ENCODE measurements at regions not wholly inside any gene's neighbourhood (a gene's known extent, or its start where the extent isn't known, plus 50 kb on each side); places are given as distances from the start of the nearest gene placed in this dataset.

- Histone ChIP-seq H3K27me3 (peaks cover 0 to 43% (median 0%) of the 10 kb centered on the region in 3 donors), H3K36me3 (no peaks in the 10 kb centered on the region), H3K9me3 (no peaks in the 10 kb centered on the region), H3K4me3 (no peak overlapping the region), H3K4me1 (no peaks in the 10 kb centered on the region), H3K27ac (no peak overlapping the region)
- TF ChIP-seq EP300 (IDR thresholded peaks at IDR 0.05) (no peak), POLR2AphosphoS5 (IDR thresholded peaks at IDR 0.05) (no peak), POLR2A (IDR thresholded peaks at IDR 0.05) (no peak)
- TF ChIP-seq, protein P1, sequence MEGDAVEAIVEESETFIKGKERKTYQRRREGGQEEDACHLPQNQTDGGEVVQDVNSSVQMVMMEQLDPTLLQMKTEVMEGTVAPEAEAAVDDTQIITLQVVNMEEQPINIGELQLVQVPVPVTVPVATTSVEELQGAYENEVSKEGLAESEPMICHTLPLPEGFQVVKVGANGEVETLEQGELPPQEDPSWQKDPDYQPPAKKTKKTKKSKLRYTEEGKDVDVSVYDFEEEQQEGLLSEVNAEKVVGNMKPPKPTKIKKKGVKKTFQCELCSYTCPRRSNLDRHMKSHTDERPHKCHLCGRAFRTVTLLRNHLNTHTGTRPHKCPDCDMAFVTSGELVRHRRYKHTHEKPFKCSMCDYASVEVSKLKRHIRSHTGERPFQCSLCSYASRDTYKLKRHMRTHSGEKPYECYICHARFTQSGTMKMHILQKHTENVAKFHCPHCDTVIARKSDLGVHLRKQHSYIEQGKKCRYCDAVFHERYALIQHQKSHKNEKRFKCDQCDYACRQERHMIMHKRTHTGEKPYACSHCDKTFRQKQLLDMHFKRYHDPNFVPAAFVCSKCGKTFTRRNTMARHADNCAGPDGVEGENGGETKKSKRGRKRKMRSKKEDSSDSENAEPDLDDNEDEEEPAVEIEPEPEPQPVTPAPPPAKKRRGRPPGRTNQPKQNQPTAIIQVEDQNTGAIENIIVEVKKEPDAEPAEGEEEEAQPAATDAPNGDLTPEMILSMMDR (IDR thresholded peaks at IDR 0.05): no peak
- intact Hi-C loops (cut with DNase I; ENCODE audit: low total_unique reads): no loop called here
- DNase-seq: no peak
- 84 to 93% (median 89%) methylated on average over 11 of the region's 11 CpGs for WGBS, 5 donors
Measured at GRCh38 chr5:179415291-179416060, 70.2 kb upstream of the ADAMTS2 start.

- 62 to 72% (median 69%) methylated on average over 7 to 10 of the region's 10 CpGs for WGBS, 5 donors
- no peaks in the 10 kb centered on the region for H3K4me1 ChIP-seq
- DNase-seq: no peak
- TF ChIP-seq EP300 (IDR thresholded peaks at IDR 0.05) (no peak), POLR2A (IDR thresholded peaks at IDR 0.05) (no peak), POLR2AphosphoS5 (IDR thresholded peaks at IDR 0.05) (no peak)
- TF ChIP-seq, protein P1 (IDR thresholded peaks at IDR 0.05): no peak
- no peak overlapping the region for H3K4me3 ChIP-seq
- intact Hi-C loops (cut with DNase I; ENCODE audit: low total_unique reads): no loop called here
- H3K27me3 ChIP-seq: peaks cover 0 to 43% (median 0%) of the 10 kb centered on the region in 3 donors
- no peaks in the 10 kb centered on the region for H3K36me3 ChIP-seq
- H3K9me3 ChIP-seq: no peaks in the 10 kb centered on the region
- no peak overlapping the region for H3K27ac ChIP-seq
Measured at GRCh38 chr5:179414459-179415261, 69.4 kb upstream of the ADAMTS2 start.

- Histone ChIP-seq H3K4me3 (no peak overlapping the region), H3K27ac (no peak overlapping the region), H3K9me3 (no peaks in the 10 kb centered on the region), H3K36me3 (no peaks in the 10 kb centered on the region), H3K27me3 (peaks cover 0 to 42% (median 0%) of the 10 kb centered on the region in 3 donors), H3K4me1 (no peaks in the 10 kb centered on the region)
- DNase-seq: no peak
- 83 to 90% (median 84%) methylated on average over 11 to 14 of the region's 14 CpGs for WGBS, 5 donors
- TF ChIP-seq POLR2AphosphoS5 (IDR thresholded peaks at IDR 0.05) (no peak), POLR2A (IDR thresholded peaks at IDR 0.05) (no peak), EP300 (IDR thresholded peaks at IDR 0.05) (no peak)
- TF ChIP-seq, protein P1 (IDR thresholded peaks at IDR 0.05): no peak
- intact Hi-C loops (cut with DNase I; ENCODE audit: low total_unique reads): no loop called here
Measured at GRCh38 chr5:179413711-179414458, 68.6 kb upstream of the ADAMTS2 start.

DNA sequence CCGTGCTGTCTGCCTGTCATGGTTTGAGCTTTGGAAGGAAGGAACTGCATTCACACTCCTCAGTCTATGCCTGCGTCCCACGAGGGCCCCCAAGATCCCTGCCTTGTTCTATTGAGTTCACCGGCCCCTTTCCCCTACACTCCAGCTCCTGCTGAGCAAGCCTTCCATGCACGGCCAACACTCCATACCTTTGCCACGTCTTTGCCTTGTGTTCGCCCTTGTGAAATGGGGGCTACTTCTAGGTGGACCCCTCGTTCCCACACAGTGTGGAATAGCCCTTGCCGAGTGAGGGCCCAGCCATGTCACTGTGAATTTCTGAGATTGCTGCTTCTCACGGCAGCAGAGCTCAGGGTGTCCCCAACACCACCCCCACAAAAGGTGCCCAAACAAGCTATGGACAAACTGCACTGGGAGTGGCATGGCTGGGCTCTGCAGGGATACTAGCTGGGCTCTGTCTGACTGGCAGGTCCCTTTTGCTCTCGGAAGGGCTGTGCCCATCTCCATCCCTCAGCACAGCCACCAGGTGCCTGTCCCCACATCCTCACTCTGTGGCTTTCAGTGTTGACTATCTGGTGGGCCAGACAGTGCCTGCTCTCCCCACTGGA, 67.9 kb upstream of the ADAMTS2 start:
- no peaks in the 10 kb centered on the region for H3K4me1 ChIP-seq
- peaks cover 0 to 36% (median 0%) of the 10 kb centered on the region in 3 donors for H3K27me3 ChIP-seq
- H3K9me3 ChIP-seq: no peaks in the 10 kb centered on the region
- H3K36me3 ChIP-seq: no peaks in the 10 kb centered on the region
- TF ChIP-seq POLR2A (IDR thresholded peaks at IDR 0.05) (no peak), EP300 (IDR thresholded peaks at IDR 0.05) (no peak), POLR2AphosphoS5 (IDR thresholded peaks at IDR 0.05) (no peak)
- TF ChIP-seq, protein P1 (IDR thresholded peaks at IDR 0.05): no peak
- intact Hi-C loops (cut with DNase I; ENCODE audit: low total_unique reads): no loop called here
- 85 to 91% (median 88%) methylated on average over 10 to 11 of the region's 11 CpGs for WGBS, 5 donors
- no peak for DNase-seq
- H3K4me3 ChIP-seq: no peak overlapping the region
- no peak overlapping the region for H3K27ac ChIP-seq

All from stomach (tissue), 8 donors.